ENCODE measurements at regions not wholly inside any gene's neighbourhood (a gene's known extent, or its start where the extent isn't known, plus 50 kb on each side); places are given as distances from the start of the nearest gene placed in this dataset.

- no peak for TF ChIP-seq ZNF639 (CRISPR knock-in tag; conservative IDR thresholded peaks at IDR 0.05 in 1 of 2, IDR thresholded peaks at IDR 0.05 in 1 of 2)
Observed at GRCh38 chr7:89458114-89458513, 662.6 kb upstream of the TEX47 start (continued).

- no peaks in the 10 kb centered on the region; the same call in 1 of the 2 replicates for H3K9me3 ChIP-seq (replicated peaks; ENCODE audit: control insufficient read depth, insufficient read depth, low read depth, low read length)
- H2AFZ ChIP-seq (ENCODE audit: low read depth, low read length): no peak overlapping the region
- no peaks in the 10 kb centered on the region for H3K9me1 ChIP-seq (ENCODE audit: control insufficient read depth, insufficient read depth, low read length)
- H3K79me2 ChIP-seq (ENCODE audit: control insufficient read depth, insufficient read depth, low read length): no peaks in the 10 kb centered on the region
- WGBS (ENCODE audit: insufficient coverage, low coverage, missing lambda C conversion rate): 0% methylated on average over 3 of the region's 3 CpGs
- ATAC-seq (no peak), FAIRE-seq (no peak), DNase-seq (ENCODE audit: extremely low read depth in 1 of 4, low spot score in 3 of 4) (no peak)
- POLR2A ChIA-PET: no interaction called here
- H3K9ac ChIP-seq (ENCODE audit: insufficient read depth in 1 of 2, low read depth in 2 of 2, low read length in 2 of 2): no peak overlapping the region
- CTCF ChIA-PET (ENCODE audit: low intra/inter-chr PET ratio): no interaction called here
- no peak overlapping the region for H3K4me2 ChIP-seq (ENCODE audit: insufficient read depth, low read length)
- in situ Hi-C loops (cut with MboI): no loop called here
- no peak overlapping the region for H3K27ac ChIP-seq (ENCODE audit: extremely low read depth, low read depth, low read length)
- H3K4me1 ChIP-seq (replicated peaks in 1 of 2; ENCODE audit: control insufficient read depth in 2 of 2, insufficient read depth in 2 of 2, low read length in 2 of 2): no peaks in the 10 kb centered on the region
- no TSS peak for BruUV-seq (replicated peaks)
- no peaks in the 10 kb centered on the region for H3K36me3 ChIP-seq (ENCODE audit: control insufficient read depth, insufficient read depth, low read length)
- intact Hi-C loops (cut with micrococcal nuclease): no loop called here
- H3K4me3 ChIP-seq: no peak overlapping the region
- H3K27me3 ChIP-seq (ENCODE audit: control insufficient read depth in 2 of 2, insufficient read depth in 2 of 2, low read length in 2 of 2): no peaks in the 10 kb centered on the region
- no peaks in the 10 kb centered on the region for H4K20me1 ChIP-seq (replicated peaks; ENCODE audit: control insufficient read depth, insufficient read depth, low read length)
- TF ChIP-seq STAG1 (CRISPR knock-in tag; IDR thresholded peaks at IDR 0.05; ENCODE audit: borderline replicate concordance): no peak
- no peak for TF ChIP-seq NCOA6 (IDR thresholded peaks at IDR 0.05)
- no peak for TF ChIP-seq DEAF1 (CRISPR knock-in tag; IDR thresholded peaks at IDR 0.05)
- TF ChIP-seq GMEB1 (CRISPR knock-in tag; IDR thresholded peaks at IDR 0.05): no peak
- TF ChIP-seq PML (IDR thresholded peaks at IDR 0.05; ENCODE audit: low read length): no peak
- TF ChIP-seq HOMEZ (CRISPR knock-in tag; IDR thresholded peaks at IDR 0.05): no peak
- no peak for TF ChIP-seq NCOR1 (IDR thresholded peaks at IDR 0.05)
- TF ChIP-seq ATF3 (IDR thresholded peaks at IDR 0.05): no peak
- TF ChIP-seq ATF3 (CRISPR knock-in tag; conservative IDR thresholded peaks at IDR 0.05): no peak
- TF ChIP-seq CEBPG (CRISPR knock-in tag; IDR thresholded peaks at IDR 0.05): no peak
- no peak for TF ChIP-seq CEBPG (tag; conservative IDR thresholded peaks at IDR 0.05 in 1 of 2, IDR thresholded peaks at IDR 0.05 in 1 of 2)
- no peak for TF ChIP-seq POLR2B (IDR thresholded peaks at IDR 0.05; ENCODE audit: low read depth, partially characterized antibody)
- no peak for TF ChIP-seq NCOA4 (IDR thresholded peaks at IDR 0.05; ENCODE audit: partially characterized antibody)
- no peak for TF ChIP-seq MCM3 (IDR thresholded peaks at IDR 0.05)
- no peak for TF ChIP-seq ETV5 (CRISPR knock-in tag; IDR thresholded peaks at IDR 0.05; ENCODE audit: low read depth)
Observed at GRCh38 chr7:89474456-89474855, 678.9 kb upstream of the TEX47 start.

Data from K562 (cell line).